ENCODE measurements at regions not wholly inside any gene's neighbourhood (a gene's known extent, or its start where the extent isn't known, plus 50 kb on each side); places are given as distances from the start of the nearest gene placed in this dataset.

GRCh38 chr6:153702671-153703070, 336.4 kb upstream of the OPRM1 start:
- TF ChIP-seq CTCF (IDR thresholded peaks at IDR 0.05), result no peak
- no peak for TF ChIP-seq POLR2A (IDR thresholded peaks at IDR 0.05)
